HT1080 (cell line): ENCODE measurements at regions not wholly inside any gene's neighbourhood (a gene's known extent, or its start where the extent isn't known, plus 50 kb on each side); places are given as distances from the start of the nearest gene placed in this dataset.
"Not testable (repeated sequence)": the region's sequence is repeated elsewhere in the genome, so short reads cannot be mapped to it uniquely, and the experiment has no call there.

Experiments
- DNase-seq: peaks from one replicate; pipeline ENCODE4 v3.0.0-alpha.2; 2015; ENCODE audit warnings: low read depth

- no peak for DNase-seq
Measured at GRCh38 chr2:83459456-83459855, 999.6 kb downstream of the SUCLG1 start.

DNA sequence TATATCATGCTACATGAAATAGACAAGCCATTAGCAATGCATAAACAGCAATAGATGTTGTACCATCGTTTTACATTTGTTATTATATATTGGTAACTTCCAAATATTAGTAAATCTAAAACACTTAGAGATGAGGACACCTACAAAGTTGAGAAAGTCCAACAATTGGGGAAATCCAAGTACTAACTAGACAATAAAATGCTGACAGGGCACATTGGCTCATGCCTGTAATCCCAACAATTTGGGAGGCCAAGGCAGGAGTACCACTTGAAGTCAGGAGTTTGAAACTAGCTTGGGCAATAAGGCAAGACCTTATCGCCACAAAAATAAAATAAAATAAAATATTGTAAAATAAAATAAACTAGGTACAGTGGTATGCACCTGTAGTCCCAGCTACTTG is 1023.1 kb downstream of the SUCLG1 start:
- DNase-seq = no peak

DNA sequence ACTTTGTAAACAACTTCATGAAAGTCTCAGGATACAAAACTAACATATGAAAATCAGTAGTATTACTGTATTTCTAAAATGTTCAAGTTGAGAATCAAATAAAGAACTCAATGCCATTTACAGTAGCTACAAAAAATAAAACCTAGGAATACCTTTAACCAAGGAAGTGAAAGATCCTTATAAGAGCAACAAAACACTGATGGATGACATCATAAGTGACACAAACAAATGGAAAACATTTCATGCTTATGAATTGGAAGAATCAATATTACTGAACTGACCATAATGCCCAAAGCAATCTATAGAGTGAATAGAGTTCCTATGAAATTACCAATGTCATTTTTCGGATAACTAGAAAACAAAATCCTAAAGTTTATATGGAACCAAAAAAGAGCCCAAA is 1038.1 kb downstream of the SUCLG1 start:
- no peak for DNase-seq

- no peak for DNase-seq
Measured at GRCh38 chr2:83394134-83394904, 1064.8 kb downstream of the SUCLG1 start.

- DNase-seq = no peak
Measured at GRCh38 chr2:83388804-83389203, 1070.3 kb downstream of the SUCLG1 start.

GRCh38 chr2:83386549-83386948 is 1072.5 kb downstream of the SUCLG1 start:
- DNase-seq = no peak

- no peak for DNase-seq
Measured at GRCh38 chr2:83378921-83379320, 1080.2 kb downstream of the SUCLG1 start.

GRCh38 chr2:83376731-83377130 is 1082.3 kb downstream of the SUCLG1 start:
- no peak for DNase-seq

- no peak for DNase-seq
Measured at GRCh38 chr2:83370419-83370762, 1088.7 kb downstream of the SUCLG1 start.

- DNase-seq = no peak
Measured at GRCh38 chr2:83369601-83370418, 1089.3 kb downstream of the SUCLG1 start.

DNA sequence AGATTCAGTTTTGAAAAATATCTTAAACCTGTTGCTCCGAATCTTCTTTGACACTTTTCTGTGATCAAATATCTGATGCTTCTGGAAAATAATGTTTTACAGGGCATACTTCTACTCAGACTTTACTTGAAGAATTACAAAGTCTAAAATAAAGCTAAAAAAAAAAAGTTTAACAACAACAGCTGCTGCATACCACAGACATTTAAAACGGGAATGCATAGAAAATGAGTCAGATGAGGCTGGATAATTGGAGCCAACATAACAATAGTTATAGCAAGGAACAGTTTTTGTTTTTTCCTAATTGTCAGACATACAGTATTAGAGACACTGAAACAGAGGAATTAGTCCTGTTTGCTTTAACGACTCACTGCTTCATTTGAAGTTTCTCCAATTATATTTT is 1090.2 kb downstream of the SUCLG1 start:
- no peak for DNase-seq

- DNase-seq = no peak
Measured at GRCh38 chr2:83368461-83368860, 1090.6 kb downstream of the SUCLG1 start.

DNA sequence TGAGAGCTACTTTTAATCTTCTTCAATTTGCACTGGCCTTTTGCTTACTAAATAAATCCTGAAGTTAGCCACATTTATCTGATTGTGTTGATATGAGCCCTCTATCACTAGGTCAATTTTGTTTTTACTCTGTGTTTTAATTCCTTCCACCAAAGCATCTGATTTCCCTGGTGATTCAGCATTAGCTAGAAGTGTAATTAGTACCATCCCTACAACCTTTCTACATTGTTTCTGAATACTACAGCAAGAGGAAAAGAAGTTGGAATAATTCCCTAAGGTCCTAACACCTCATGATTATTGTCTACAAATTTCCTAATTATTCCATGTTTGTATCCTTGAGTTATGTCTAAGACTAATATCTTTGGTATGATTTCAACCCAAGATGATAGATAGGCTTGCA is 1093.6 kb downstream of the SUCLG1 start:
- no peak for DNase-seq

DNA sequence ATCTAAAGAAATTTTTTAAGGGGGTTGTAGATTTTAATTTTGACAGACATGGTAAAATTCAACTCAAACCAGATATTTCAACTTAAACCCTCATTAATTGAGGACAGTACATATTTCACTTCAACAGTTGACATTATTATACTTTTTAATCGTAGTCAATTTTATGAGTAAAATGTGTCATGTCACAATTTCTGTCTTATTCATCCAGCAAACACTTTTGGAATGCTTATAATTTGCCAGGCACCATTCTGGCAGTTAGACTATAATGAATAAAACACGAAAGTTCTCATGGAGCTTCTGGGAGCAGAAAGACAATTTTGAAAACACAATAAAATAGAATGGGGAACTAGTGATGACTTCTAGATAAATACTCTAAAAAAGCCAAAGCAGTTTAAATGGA is 1094.8 kb downstream of the SUCLG1 start:
- DNase-seq = no peak

- DNase-seq = not testable (repeated sequence)
Measured at GRCh38 chr2:83363138-83363537, 1095.9 kb downstream of the SUCLG1 start.

- DNase-seq = no peak
Measured at GRCh38 chr2:83359336-83359735, 1099.7 kb downstream of the SUCLG1 start.

GRCh38 chr2:83342860-83343329 is 1116.2 kb downstream of the SUCLG1 start:
- no peak for DNase-seq

GRCh38 chr2:83340424-83340823 is 1118.7 kb downstream of the SUCLG1 start:
- no peak for DNase-seq

DNA sequence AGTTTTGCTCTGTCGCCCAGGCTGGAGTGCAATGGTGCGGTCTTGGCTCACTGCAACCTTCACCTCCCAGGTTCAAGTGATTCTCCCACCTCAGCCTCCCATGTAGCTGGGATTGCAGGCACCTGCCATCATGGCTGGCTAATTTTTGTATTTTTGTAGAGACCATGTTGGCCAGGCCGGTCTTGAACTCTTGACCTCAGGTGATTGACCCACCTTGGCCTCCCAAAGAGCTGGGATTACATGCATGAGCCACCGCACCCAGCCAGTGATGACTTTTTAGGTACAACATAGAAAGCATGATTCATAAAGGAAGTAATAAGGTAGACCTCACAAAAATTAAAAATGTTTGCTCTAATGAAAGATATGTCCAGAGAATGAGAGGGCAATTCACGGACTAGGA is 1119.1 kb downstream of the SUCLG1 start:
- DNase-seq = not testable (repeated sequence)

DNA sequence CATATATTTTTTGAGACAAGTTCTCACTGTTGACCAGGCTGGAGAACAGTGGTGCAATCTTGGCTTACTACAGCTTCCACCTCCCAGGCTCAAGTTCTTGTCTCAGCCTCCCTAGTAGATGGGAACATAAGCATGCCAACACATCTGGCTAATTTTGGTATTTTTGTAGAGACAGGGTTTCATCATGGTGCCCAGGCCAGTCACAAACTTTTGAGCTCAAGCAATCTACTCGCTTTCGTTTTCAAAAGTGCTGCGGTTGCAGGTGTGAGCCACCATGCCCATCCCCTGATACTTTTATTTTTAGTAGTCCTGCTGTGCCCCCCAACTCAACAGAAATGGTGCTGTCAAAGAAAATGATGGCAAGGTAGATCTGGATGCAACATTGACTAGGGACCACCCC is 1127.3 kb downstream of the SUCLG1 start:
- DNase-seq = no peak

DNA sequence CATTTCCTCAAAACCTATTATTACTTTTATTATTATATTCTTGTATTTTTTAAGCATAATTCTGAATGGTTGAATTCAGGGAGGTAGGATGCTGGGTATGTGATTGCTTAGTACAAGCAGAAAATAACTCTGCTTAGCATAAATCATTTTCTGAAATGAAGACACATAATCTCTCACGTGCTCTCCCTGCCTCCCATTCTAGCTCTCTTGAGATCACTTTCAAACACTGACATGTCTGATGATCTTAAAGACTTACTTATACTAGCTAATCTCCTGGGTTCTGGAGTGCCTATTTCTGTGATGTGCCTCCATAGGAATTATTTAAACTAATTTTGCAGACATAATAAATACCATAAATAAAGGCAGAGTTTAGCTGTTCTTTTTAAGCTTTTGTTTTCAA is 1136.0 kb downstream of the SUCLG1 start:
- no peak for DNase-seq

DNA sequence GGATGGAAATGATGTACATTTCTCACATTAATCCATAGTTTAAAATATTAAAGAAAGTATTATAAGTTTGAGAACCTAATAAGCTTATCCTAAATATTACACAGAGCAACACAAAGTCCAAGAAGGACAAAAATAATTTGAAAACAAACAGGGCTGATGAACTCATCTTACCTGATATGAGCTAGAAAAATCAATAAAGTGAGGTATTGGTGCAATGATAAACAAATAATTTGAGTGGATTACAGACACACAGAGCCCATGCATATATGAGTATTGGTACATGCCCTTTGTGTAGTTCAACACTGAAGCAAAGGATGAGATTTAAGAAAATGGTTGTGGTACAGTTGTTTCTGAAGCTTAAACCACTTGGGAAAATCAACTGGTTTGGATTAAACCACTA is 1139.0 kb downstream of the SUCLG1 start:
- DNase-seq = no peak
